Activated CD4-positive, alpha-beta T cell treated with anti-CD3 and anti-CD28 coated beads for 36 hours (primary cell): ENCODE measurements at regions not wholly inside any gene's neighbourhood (a gene's known extent, or its start where the extent isn't known, plus 50 kb on each side); places are given as distances from the start of the nearest gene placed in this dataset.

ENCODE experiments used
- ATAC-seq: fragments of 200-7000 bp; cut with Tn5 transposase; one replicate; pipeline ENCODE4 v1.10.0; 2021; ENCODE audit warnings: mild to moderate bottlenecking, moderate library complexity
- CTCF ChIA-PET: fragments of 350-600 bp; sonication (Branson Sonifier 250); formaldehyde crosslinking; loops from one replicate; lab custom pipeline; 2021; ENCODE audit warnings: antibody characterized with exemption; lab: Charles Lee
- POLR2A ChIA-PET: fragments of 350-600 bp; sonication (Branson Sonifier 250); formaldehyde crosslinking; loops from one replicate; lab custom pipeline; 2021; ENCODE audit warnings: antibody characterized with exemption, inconsistent platforms; lab: Charles Lee
- DNase-seq: peaks from one replicate; pipeline ENCODE4 v3.0.0-alpha.2; 2020
- H3K27ac Mint-ChIP-seq: one replicate; pipeline ENCODE4 v1.8.0; 2021; ENCODE audit warnings: mixed read lengths
- H3K27me3 Mint-ChIP-seq: one replicate; pipeline ENCODE4 v1.8.0; 2021; ENCODE audit warnings: mixed read lengths
- H3K36me3 Mint-ChIP-seq: one replicate; pipeline ENCODE4 v1.8.0; 2021; ENCODE audit warnings: low read depth, mixed read lengths
- H3K4me1 Mint-ChIP-seq: one replicate; pipeline ENCODE4 v1.8.0; 2021; ENCODE audit warnings: mixed read lengths
- H3K4me3 Mint-ChIP-seq: one replicate; pipeline ENCODE4 v1.8.0; 2021; ENCODE audit warnings: mild to moderate bottlenecking, moderate library complexity, mixed read lengths
- H3K9me3 Mint-ChIP-seq: one replicate; pipeline ENCODE4 v1.8.0; 2021; ENCODE audit warnings: low read depth, mixed read lengths
- intact Hi-C, 2 experiments: fragments of 100-400 bp; cut with DNase I in 1 of 2; cut with micrococcal nuclease in 1 of 2; formaldehyde crosslinking; loops; one replicate each; pipeline versions ENCODE4 v1.14.2 to v1.15.1; 2022 to 2024; cut with DNase I, micrococcal nuclease

DNA sequence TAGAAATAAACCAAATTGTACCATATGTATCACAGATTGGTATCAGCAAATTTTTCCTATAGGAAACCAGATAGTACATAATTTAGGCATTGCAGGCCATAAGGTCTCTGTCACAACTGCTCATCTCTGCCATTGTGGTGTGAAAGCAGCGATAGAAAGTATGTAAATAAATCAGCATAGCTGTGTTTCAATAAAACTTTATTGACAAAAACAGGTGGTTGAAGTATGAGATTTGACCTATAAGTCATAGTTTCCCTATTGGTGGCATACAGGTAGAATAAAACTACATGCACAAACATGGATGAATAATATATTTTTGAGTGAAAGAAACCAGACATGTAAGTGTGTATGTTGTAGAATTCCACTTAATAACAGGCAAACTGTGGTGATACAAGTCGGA, 1454.9 kb downstream of the REEP3 start:
- intact Hi-C loops, result no loop called here
- CTCF ChIA-PET, result no interaction called here
- Mint-ChIP-seq H3K36me3 (no peaks in the 10 kb centered on the region), H3K9me3 (peaks cover 1% of the 10 kb centered on the region), H3K4me1 (no peaks in the 10 kb centered on the region), H3K27ac (no peak overlapping the region), H3K27me3 (no peaks in the 10 kb centered on the region), H3K4me3 (no peak overlapping the region)
- DNase-seq (no peak), ATAC-seq (no peak)
- POLR2A ChIA-PET, result no interaction called here

GRCh38 chr10:64977915-64978314, 1456.7 kb downstream of the REEP3 start:
- intact Hi-C loops, result no loop called here
- H3K4me3 Mint-ChIP-seq, result no peak overlapping the region
- no peaks in the 10 kb centered on the region for H3K36me3 Mint-ChIP-seq
- no peak overlapping the region for H3K27ac Mint-ChIP-seq
- DNase-seq (no peak), ATAC-seq (no peak)
- CTCF ChIA-PET, result no interaction called here
- peaks cover 1% of the 10 kb centered on the region for H3K9me3 Mint-ChIP-seq
- no peaks in the 10 kb centered on the region for H3K4me1 Mint-ChIP-seq
- POLR2A ChIA-PET, result no interaction called here
- H3K27me3 Mint-ChIP-seq, result no peaks in the 10 kb centered on the region

DNA sequence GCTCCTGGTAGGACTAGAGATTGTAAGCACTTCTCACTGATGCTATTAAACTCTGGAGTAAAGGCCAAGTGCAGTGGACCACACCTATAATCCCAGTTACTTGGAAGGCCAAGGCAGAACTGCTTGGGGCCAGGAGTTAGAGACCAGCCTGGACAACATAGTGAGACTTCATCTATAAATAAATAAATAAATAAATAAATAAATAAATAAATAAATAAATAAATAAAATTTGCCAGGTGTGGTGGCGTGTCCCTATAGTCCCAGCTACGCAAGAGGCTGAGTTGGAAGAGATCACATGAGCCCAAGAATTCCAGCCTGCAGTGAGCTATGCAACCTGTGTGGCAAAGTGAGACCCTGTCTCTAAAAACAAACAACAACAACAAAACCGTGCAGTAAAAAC, 1475.7 kb downstream of the REEP3 start:
- no peak for ATAC-seq
- Mint-ChIP-seq H3K9me3 (peaks cover 5% of the 10 kb centered on the region), H3K4me3 (no peak overlapping the region), H3K27ac (no peak overlapping the region), H3K4me1 (no peaks in the 10 kb centered on the region), H3K36me3 (no peaks in the 10 kb centered on the region), H3K27me3 (no peaks in the 10 kb centered on the region)
- POLR2A ChIA-PET, result no interaction called here
- CTCF ChIA-PET, result no interaction called here
- DNase-seq, result no peak
- intact Hi-C loops, result no loop called here

GRCh38 chr10:65010845-65011244, 1489.6 kb downstream of the REEP3 start:
- ATAC-seq (no peak), DNase-seq (no peak)
- Mint-ChIP-seq H3K27me3 (no peaks in the 10 kb centered on the region), H3K4me1 (no peaks in the 10 kb centered on the region), H3K4me3 (no peak overlapping the region), H3K36me3 (no peaks in the 10 kb centered on the region), H3K27ac (no peak overlapping the region), H3K9me3 (peaks cover 6% of the 10 kb centered on the region)
- intact Hi-C loops, result no loop called here
- POLR2A ChIA-PET, result no interaction called here
- CTCF ChIA-PET, result interaction anchor here (0.7 kb wide), 1 partner anchor 607 kb away, joined by 3 read pairs; no protein-coding TSS in a partner anchor

- intact Hi-C loops, result no loop called here
- Mint-ChIP-seq H3K4me1 (no peaks in the 10 kb centered on the region), H3K4me3 (no peak overlapping the region), H3K9me3 (peaks cover 10% of the 10 kb centered on the region), H3K36me3 (no peaks in the 10 kb centered on the region), H3K27ac (no peak overlapping the region), H3K27me3 (no peaks in the 10 kb centered on the region)
- ChIA-PET CTCF (no interaction called here), POLR2A (no interaction called here)
- no peak for DNase-seq
- ATAC-seq, result no peak
These were observed 1496.3 kb downstream of the REEP3 start for GRCh38 chr10:65017523-65017922.

DNA sequence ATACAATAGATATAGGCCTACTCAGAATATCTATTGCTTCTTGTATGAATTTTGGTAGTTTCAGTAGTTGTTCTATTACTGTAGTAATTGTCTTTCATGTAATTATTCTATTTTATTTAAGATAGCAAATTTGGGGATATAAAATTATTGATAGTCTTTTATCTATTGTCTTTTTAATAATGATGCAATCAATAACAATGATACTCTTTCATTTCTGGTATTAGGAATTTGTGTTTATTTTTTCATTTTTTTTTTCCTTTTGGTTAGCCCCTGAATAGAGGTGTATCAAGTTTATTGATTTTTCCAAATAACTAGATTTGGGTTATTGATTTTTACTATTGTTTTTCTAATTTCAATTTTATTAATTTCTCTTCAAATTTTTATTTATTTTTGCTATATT, 1503.7 kb downstream of the REEP3 start:
- no peaks in the 10 kb centered on the region for H3K4me1 Mint-ChIP-seq
- no peaks in the 10 kb centered on the region for H3K27me3 Mint-ChIP-seq
- H3K4me3 Mint-ChIP-seq, result no peak overlapping the region
- peaks cover 13% of the 10 kb centered on the region for H3K9me3 Mint-ChIP-seq
- H3K27ac Mint-ChIP-seq, result no peak overlapping the region
- intact Hi-C loops, result no loop called here
- ChIA-PET POLR2A (no interaction called here), CTCF (interaction anchor here (1.6 kb wide), 1 partner anchor 11 kb away, joined by 3 read pairs; no protein-coding TSS in a partner anchor)
- no peaks in the 10 kb centered on the region for H3K36me3 Mint-ChIP-seq
- ATAC-seq (no peak), DNase-seq (no peak)

DNA sequence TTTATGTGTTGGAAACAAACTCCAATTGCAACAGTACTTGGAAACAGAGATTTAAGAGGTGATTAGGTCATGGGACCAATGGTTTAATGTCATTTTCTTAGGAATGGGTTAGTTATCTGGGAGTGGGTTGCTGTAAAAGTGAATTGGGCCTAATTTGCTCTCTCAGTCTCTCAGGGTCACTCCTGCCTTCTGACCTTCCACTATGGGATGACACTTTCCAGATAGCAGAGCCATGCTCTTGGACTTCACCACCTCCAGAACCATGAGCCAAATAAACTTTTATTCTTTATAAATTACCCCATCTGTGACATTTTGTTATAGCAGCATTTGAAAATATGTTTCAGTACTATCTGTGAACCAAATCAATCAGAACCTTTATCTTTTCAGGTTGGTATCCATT, 1509.1 kb downstream of the REEP3 start:
- Mint-ChIP-seq H3K27ac (no peak overlapping the region), H3K4me3 (no peak overlapping the region), H3K27me3 (no peaks in the 10 kb centered on the region), H3K9me3 (peaks cover 2% of the 10 kb centered on the region), H3K4me1 (no peaks in the 10 kb centered on the region), H3K36me3 (no peaks in the 10 kb centered on the region)
- ChIA-PET CTCF (no interaction called here), POLR2A (no interaction called here)
- ATAC-seq (no peak), DNase-seq (no peak)
- intact Hi-C loops, result no loop called here

GRCh38 chr10:65032867-65033769, 1511.9 kb downstream of the REEP3 start:
- no peak overlapping the region for H3K4me3 Mint-ChIP-seq
- POLR2A ChIA-PET, result no interaction called here
- peaks cover 2% of the 10 kb centered on the region for H3K9me3 Mint-ChIP-seq
- no peak for DNase-seq
- ATAC-seq, result no peak
- H3K27ac Mint-ChIP-seq, result no peak overlapping the region
- CTCF ChIA-PET, result interaction anchor here (0.6 kb wide), 1 partner anchor 1942 kb away, joined by 3 read pairs; no protein-coding TSS in a partner anchor
- H3K27me3 Mint-ChIP-seq, result no peaks in the 10 kb centered on the region
- H3K4me1 Mint-ChIP-seq, result no peaks in the 10 kb centered on the region
- intact Hi-C loops, result no loop called here
- H3K36me3 Mint-ChIP-seq, result no peaks in the 10 kb centered on the region

GRCh38 chr10:65033957-65034356, 1512.8 kb downstream of the REEP3 start:
- Mint-ChIP-seq H3K36me3 (no peaks in the 10 kb centered on the region), H3K4me3 (no peak overlapping the region), H3K27me3 (no peaks in the 10 kb centered on the region), H3K9me3 (no peaks in the 10 kb centered on the region), H3K27ac (no peak overlapping the region), H3K4me1 (no peaks in the 10 kb centered on the region)
- intact Hi-C loops, result no loop called here
- DNase-seq, result no peak
- ChIA-PET CTCF (no interaction called here), POLR2A (no interaction called here)
- ATAC-seq, result no peak

DNA sequence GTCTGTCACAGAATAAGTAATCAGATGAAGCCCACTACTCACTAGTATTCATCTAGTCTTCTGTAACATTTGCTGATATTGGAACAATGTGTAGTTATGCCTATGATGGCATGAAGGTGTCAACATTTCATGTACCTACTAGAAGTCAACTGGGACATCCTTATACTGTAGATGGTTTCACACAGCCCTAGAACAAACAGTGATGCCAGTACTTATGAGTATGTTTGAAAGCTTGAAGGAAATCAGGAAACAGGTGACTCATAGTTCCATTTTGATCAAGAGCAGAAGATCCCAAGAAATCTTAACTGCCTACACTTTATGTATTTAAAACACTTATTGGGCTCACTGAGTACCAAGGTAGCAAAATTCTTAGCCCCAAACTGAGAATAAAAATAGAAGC, 1519.6 kb downstream of the REEP3 start:
- H3K36me3 Mint-ChIP-seq, result no peaks in the 10 kb centered on the region
- H3K27ac Mint-ChIP-seq, result no peak overlapping the region
- ChIA-PET CTCF (no interaction called here), POLR2A (no interaction called here)
- H3K4me3 Mint-ChIP-seq, result no peak overlapping the region
- H3K27me3 Mint-ChIP-seq, result no peaks in the 10 kb centered on the region
- no peak for ATAC-seq
- H3K9me3 Mint-ChIP-seq, result peaks cover 2% of the 10 kb centered on the region
- no peaks in the 10 kb centered on the region for H3K4me1 Mint-ChIP-seq
- no peak for DNase-seq
- intact Hi-C loops, result no loop called here

DNA sequence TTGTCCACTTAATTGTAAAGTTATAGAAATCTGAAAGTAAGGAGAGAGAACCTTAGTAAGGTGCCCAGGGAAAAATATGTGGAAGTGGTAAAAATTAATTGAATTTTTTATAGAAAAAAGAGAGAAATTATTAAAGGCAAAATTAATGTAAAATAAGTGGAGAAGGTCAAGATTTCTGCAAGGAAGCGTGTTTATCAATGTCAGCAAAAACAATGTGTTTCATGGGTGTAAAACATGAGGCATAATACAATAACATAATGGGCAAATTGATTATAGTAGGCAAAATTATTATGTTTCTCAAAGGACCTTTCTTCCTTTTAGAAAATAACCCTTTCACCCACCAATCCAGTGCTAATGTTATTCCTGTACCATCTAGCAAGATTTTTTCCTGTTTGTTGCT, 1520.1 kb downstream of the REEP3 start:
- H3K36me3 Mint-ChIP-seq, result no peaks in the 10 kb centered on the region
- no peaks in the 10 kb centered on the region for H3K4me1 Mint-ChIP-seq
- ChIA-PET CTCF (no interaction called here), POLR2A (no interaction called here)
- no peak overlapping the region for H3K27ac Mint-ChIP-seq
- intact Hi-C loops, result no loop called here
- DNase-seq, result no peak
- no peaks in the 10 kb centered on the region for H3K27me3 Mint-ChIP-seq
- H3K9me3 Mint-ChIP-seq, result peaks cover 2% of the 10 kb centered on the region
- H3K4me3 Mint-ChIP-seq, result no peak overlapping the region
- ATAC-seq, result no peak

DNA sequence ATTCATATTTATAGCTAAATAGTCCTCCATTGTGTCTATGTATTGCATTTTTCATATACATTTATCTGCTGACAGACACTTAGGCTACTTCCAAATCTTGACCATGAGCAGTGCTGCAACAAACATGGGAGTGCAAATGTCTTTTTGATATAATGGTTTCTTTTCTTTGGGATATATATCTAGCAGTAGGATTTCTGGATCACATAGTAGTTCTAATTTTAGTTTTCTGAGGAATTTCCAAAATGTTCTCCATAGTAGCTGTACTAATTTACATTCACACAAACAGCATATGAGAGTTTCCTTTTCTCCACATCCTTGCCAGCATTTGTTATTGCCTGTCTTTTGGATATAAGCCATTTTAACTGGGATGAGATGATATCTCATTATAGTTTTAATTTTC, 1521.3 kb downstream of the REEP3 start:
- Mint-ChIP-seq H3K27ac (no peak overlapping the region), H3K4me3 (no peak overlapping the region), H3K36me3 (no peaks in the 10 kb centered on the region), H3K27me3 (no peaks in the 10 kb centered on the region), H3K9me3 (peaks cover 2% of the 10 kb centered on the region), H3K4me1 (no peaks in the 10 kb centered on the region)
- ChIA-PET POLR2A (no interaction called here), CTCF (no interaction called here)
- no peak for DNase-seq
- intact Hi-C loops, result no loop called here
- ATAC-seq, result no peak
